H1 (cell line): ENCODE measurements at regions not wholly inside any gene's neighbourhood (a gene's known extent, or its start where the extent isn't known, plus 50 kb on each side); places are given as distances from the start of the nearest gene placed in this dataset.

ENCODE experiments used
- CHD2 ChIP-seq: IDR thresholded peaks from 2 replicates; pipeline ENCODE4 v1.6.1; 2012; ENCODE audit warnings: low read length, improper control_type of control experiment
- EGR1 ChIP-seq: IDR thresholded peaks from 2 replicates; pipeline ENCODE4 v1.6.1; 2011; ENCODE audit warnings: low read depth, low read length, borderline replicate concordance
- EZH2 ChIP-seq: fragments of 200-600 bp; sonication (generic); IDR thresholded peaks from 2 replicates; pipeline ENCODE4 v1.7.1; 2012; ENCODE audit warnings: low read depth, mild to moderate bottlenecking, moderate library complexity, low read length, inconsistent platforms; ENCODE audit not compliant: severe bottlenecking
- FOSL1 ChIP-seq: IDR thresholded peaks from 2 replicates; pipeline ENCODE4 v1.6.1; 2011; ENCODE audit warnings: mild to moderate bottlenecking, low read depth, low read length, moderate library complexity; ENCODE audit not compliant: insufficient read depth
- SP4 ChIP-seq: IDR thresholded peaks from 2 replicates; pipeline ENCODE4 v1.6.1; 2012; ENCODE audit warnings: low read length, inconsistent platforms
- TAF7 ChIP-seq: optimal IDR thresholded peaks from 2 replicates; pipeline ENCODE3; 2011; ENCODE audit warnings: low read depth, mild to moderate bottlenecking, inconsistent platforms, low read length, moderate library complexity, borderline replicate concordance
- TBP ChIP-seq: IDR thresholded peaks from 2 replicates; pipeline ENCODE4 v1.6.1; 2011; ENCODE audit warnings: low read depth, low read length, improper control_type of control experiment
- TCF12 ChIP-seq: IDR thresholded peaks from 2 replicates; pipeline ENCODE4 v1.6.1; 2011; ENCODE audit warnings: low read depth, mild to moderate bottlenecking, low read length
- ZNF274 ChIP-seq: IDR thresholded peaks from 2 replicates; pipeline ENCODE4 v1.7.0; 2012; ENCODE audit warnings: low read length, borderline replicate concordance; ENCODE audit errors: extremely low read depth
- TF ChIP-seq, protein P1 (sequence below): fragments of 300-600 bp; sonication (generic); IDR thresholded peaks from 2 replicates; pipeline ENCODE4 v1.7.1; 2012; ENCODE audit warnings: low read length, moderate library complexity, mild to moderate bottlenecking, inconsistent platforms; ENCODE audit not compliant: insufficient replicate concordance
- TF ChIP-seq, protein P2 (sequence below): IDR thresholded peaks from 2 replicates; pipeline ENCODE4 v1.6.1; 2011; ENCODE audit warnings: low read depth, mild to moderate bottlenecking, low read length; ENCODE audit not compliant: insufficient read depth

DNA sequence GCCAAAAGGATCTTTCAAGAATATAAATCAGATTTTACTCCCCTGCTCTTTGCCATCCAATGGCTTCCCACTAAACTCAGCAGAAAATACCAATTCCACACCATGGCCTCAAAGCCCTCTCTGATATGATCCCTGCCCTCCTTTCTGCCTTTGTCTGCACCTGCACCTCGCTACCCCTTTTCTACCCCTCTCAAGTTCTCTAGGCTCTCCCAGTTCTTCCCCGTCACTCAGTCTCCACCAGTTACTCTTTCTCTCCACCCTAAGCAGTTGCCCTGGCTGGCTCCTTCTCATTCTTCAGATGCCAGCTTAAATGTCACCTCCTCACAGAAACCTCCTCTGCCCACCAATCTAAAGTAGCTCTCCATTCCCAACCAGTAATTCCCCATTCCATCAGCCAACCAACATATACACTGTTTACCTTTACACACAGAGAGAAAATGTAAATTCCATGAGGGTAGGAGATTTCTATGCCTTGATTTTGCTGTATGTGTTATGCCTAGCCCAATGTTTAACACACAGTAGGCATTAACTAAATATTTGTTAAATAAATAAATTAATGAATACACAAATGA lies 93.6 kb upstream of the LPP start (continued):
- TF ChIP-seq, protein P1, sequence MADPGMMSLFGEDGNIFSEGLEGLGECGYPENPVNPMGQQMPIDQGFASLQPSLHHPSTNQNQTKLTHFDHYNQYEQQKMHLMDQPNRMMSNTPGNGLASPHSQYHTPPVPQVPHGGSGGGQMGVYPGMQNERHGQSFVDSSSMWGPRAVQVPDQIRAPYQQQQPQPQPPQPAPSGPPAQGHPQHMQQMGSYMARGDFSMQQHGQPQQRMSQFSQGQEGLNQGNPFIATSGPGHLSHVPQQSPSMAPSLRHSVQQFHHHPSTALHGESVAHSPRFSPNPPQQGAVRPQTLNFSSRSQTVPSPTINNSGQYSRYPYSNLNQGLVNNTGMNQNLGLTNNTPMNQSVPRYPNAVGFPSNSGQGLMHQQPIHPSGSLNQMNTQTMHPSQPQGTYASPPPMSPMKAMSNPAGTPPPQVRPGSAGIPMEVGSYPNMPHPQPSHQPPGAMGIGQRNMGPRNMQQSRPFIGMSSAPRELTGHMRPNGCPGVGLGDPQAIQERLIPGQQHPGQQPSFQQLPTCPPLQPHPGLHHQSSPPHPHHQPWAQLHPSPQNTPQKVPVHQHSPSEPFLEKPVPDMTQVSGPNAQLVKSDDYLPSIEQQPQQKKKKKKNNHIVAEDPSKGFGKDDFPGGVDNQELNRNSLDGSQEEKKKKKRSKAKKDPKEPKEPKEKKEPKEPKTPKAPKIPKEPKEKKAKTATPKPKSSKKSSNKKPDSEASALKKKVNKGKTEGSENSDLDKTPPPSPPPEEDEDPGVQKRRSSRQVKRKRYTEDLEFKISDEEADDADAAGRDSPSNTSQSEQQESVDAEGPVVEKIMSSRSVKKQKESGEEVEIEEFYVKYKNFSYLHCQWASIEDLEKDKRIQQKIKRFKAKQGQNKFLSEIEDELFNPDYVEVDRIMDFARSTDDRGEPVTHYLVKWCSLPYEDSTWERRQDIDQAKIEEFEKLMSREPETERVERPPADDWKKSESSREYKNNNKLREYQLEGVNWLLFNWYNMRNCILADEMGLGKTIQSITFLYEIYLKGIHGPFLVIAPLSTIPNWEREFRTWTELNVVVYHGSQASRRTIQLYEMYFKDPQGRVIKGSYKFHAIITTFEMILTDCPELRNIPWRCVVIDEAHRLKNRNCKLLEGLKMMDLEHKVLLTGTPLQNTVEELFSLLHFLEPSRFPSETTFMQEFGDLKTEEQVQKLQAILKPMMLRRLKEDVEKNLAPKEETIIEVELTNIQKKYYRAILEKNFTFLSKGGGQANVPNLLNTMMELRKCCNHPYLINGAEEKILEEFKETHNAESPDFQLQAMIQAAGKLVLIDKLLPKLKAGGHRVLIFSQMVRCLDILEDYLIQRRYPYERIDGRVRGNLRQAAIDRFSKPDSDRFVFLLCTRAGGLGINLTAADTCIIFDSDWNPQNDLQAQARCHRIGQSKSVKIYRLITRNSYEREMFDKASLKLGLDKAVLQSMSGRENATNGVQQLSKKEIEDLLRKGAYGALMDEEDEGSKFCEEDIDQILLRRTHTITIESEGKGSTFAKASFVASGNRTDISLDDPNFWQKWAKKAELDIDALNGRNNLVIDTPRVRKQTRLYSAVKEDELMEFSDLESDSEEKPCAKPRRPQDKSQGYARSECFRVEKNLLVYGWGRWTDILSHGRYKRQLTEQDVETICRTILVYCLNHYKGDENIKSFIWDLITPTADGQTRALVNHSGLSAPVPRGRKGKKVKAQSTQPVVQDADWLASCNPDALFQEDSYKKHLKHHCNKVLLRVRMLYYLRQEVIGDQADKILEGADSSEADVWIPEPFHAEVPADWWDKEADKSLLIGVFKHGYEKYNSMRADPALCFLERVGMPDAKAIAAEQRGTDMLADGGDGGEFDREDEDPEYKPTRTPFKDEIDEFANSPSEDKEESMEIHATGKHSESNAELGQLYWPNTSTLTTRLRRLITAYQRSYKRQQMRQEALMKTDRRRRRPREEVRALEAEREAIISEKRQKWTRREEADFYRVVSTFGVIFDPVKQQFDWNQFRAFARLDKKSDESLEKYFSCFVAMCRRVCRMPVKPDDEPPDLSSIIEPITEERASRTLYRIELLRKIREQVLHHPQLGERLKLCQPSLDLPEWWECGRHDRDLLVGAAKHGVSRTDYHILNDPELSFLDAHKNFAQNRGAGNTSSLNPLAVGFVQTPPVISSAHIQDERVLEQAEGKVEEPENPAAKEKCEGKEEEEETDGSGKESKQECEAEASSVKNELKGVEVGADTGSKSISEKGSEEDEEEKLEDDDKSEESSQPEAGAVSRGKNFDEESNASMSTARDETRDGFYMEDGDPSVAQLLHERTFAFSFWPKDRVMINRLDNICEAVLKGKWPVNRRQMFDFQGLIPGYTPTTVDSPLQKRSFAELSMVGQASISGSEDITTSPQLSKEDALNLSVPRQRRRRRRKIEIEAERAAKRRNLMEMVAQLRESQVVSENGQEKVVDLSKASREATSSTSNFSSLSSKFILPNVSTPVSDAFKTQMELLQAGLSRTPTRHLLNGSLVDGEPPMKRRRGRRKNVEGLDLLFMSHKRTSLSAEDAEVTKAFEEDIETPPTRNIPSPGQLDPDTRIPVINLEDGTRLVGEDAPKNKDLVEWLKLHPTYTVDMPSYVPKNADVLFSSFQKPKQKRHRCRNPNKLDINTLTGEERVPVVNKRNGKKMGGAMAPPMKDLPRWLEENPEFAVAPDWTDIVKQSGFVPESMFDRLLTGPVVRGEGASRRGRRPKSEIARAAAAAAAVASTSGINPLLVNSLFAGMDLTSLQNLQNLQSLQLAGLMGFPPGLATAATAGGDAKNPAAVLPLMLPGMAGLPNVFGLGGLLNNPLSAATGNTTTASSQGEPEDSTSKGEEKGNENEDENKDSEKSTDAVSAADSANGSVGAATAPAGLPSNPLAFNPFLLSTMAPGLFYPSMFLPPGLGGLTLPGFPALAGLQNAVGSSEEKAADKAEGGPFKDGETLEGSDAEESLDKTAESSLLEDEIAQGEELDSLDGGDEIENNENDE = no peak
- no peak for TF ChIP-seq EZH2
- TF ChIP-seq TCF12 = no peak
- no peak for TF ChIP-seq TBP
- TF ChIP-seq FOSL1 = no peak
- no peak for TF ChIP-seq SP4
- TF ChIP-seq CHD2 = no peak
- TF ChIP-seq EGR1 = no peak
- TF ChIP-seq, protein P2, sequence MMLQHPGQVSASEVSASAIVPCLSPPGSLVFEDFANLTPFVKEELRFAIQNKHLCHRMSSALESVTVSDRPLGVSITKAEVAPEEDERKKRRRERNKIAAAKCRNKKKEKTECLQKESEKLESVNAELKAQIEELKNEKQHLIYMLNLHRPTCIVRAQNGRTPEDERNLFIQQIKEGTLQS = no peak
- no peak for TF ChIP-seq ZNF274
- no peak for TF ChIP-seq TAF7
